Thoracic aorta (tissue), 2 donors: ENCODE measurements at regions not wholly inside any gene's neighbourhood (a gene's known extent, or its start where the extent isn't known, plus 50 kb on each side); places are given as distances from the start of the nearest gene placed in this dataset.

Experiments used
- ATAC-seq: fragments of 150-250 bp; one replicate; pipeline ENCODE4 v1.8.0; 2017; ENCODE audit warnings: low read depth; ENCODE audit not compliant: insufficient number of reproducible peaks, low FRiP score
- DNase-seq: peaks from one replicate; pipeline ENCODE4 v3.0.0-alpha.2; 2020; ENCODE audit warnings: low spot score
- H3K27ac ChIP-seq, 2 donors: fragments of 200-600 bp; sonication (generic); 1 replicate in 1 of 2; 2 replicates in 1 of 2; pipeline ENCODE4 v1.5.1; 2016; ENCODE audit warnings: mild to moderate bottlenecking in 2 of 2, moderate library complexity in 2 of 2
- H3K27me3 ChIP-seq: fragments of 200-600 bp; sonication (generic); replicated peaks from 2 replicates; pipeline ENCODE4 v1.6.0; 2016; ENCODE audit warnings: mild to moderate bottlenecking; ENCODE audit not compliant: insufficient read depth
- H3K36me3 ChIP-seq: fragments of 200-600 bp; sonication (generic); one replicate; pipeline ENCODE4 v1.5.1; 2016
- H3K4me1 ChIP-seq, 2 donors: fragments of 200-600 bp; sonication (generic); 1 replicate in 1 of 2; 2 replicates in 1 of 2; pipeline versions ENCODE4 v1.5.1 to v1.6.0; 2016; ENCODE audit warnings: low read depth in 2 of 2, mild to moderate bottlenecking in 1 of 2; ENCODE audit not compliant: control insufficient read depth in 1 of 2
- H3K4me3 ChIP-seq: fragments of 200-600 bp; sonication (generic); 2 replicates; pipeline ENCODE4 v1.5.1; 2016; ENCODE audit warnings: mild to moderate bottlenecking
- H3K9me3 ChIP-seq: fragments of 200-600 bp; sonication (generic); 2 replicates; pipeline ENCODE4 v1.5.1; 2016
- CTCF ChIP-seq: fragments of 200-600 bp; sonication (generic); IDR thresholded peaks from one replicate; pipeline ENCODE4 v1.5.1; 2019; ENCODE audit warnings: antibody characterized with exemption

- TF ChIP-seq CTCF, result no peak
- H3K36me3 ChIP-seq, result no peaks in the 10 kb centered on the region
- no peak for DNase-seq
- no peak overlapping the region for H3K4me3 ChIP-seq
- no peaks in the 10 kb centered on the region for H3K4me1 ChIP-seq
- H3K27ac ChIP-seq, result no peak overlapping the region
- ATAC-seq, result no peak
- H3K9me3 ChIP-seq, result no peaks in the 10 kb centered on the region
- no peaks in the 10 kb centered on the region for H3K27me3 ChIP-seq
Measured at GRCh38 chr6:1045239-1045638, 266.7 kb upstream of the FOXQ1 start.

DNA sequence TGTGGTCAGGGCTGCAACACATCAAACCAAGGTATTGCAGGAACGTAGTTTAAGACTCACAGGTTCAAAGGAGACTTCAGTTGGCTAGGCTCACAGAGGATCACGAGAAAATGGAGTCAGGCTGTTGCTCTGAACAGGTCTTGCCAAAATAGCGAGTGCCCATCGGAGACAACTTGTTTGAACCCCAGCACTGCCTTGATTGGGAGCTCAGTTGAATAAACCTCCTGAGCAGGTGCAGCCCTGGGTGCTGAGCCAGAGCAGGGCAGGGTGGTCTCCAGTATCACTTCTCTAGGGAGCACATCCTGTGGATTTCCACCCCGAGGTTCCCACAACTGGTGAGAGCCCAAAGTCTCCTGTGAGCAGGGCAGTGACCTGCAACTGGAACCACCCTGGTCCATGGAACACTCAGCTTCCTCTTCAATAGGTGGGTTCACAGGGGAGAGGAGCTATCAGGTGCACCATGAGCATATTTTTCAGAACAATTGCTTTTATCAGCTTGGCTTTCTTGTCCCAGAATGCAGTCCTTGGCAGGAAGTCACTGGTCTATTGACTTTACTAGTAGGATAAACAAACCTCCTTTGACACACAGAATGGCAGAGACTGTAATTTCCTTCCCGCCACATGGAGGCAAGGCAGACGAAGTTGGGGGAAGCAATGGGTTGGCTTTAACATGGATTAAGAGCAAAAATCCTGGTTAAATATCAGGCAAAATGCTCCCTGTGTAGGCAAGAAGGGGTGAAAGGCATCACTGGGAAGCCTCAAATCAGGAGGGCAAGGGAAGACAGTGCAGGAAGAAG is 267.7 kb upstream of the FOXQ1 start:
- no peak for TF ChIP-seq CTCF
- Histone ChIP-seq H3K27me3 (no peaks in the 10 kb centered on the region), H3K4me1 (no peaks in the 10 kb centered on the region), H3K36me3 (no peaks in the 10 kb centered on the region), H3K4me3 (no peak overlapping the region), H3K27ac (no peak overlapping the region), H3K9me3 (no peaks in the 10 kb centered on the region)
- DNase-seq (no peak), ATAC-seq (no peak)

DNA sequence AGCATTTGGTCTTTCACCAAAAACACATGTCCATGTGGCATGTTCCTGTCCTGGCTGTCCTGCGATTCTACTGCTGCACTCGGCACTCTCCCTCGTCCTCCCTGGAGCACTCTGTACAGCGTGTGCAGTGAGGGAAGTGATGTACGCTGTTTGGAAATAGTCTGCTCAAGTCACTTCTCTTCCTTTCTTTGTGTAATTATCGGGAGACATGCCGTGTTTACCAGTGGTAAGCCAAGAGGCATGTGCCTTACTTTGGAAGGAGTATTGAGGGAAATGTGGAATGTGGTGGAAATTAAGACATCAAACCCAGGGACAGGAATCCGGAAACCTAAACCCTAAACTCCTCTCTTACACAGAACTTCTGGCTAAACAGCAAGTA is 268.5 kb upstream of the FOXQ1 start:
- DNase-seq (no peak), ATAC-seq (no peak)
- H3K27ac ChIP-seq, result no peak overlapping the region
- H3K27me3 ChIP-seq, result no peaks in the 10 kb centered on the region
- no peaks in the 10 kb centered on the region for H3K9me3 ChIP-seq
- no peaks in the 10 kb centered on the region for H3K4me1 ChIP-seq
- H3K4me3 ChIP-seq, result no peak overlapping the region
- no peaks in the 10 kb centered on the region for H3K36me3 ChIP-seq
- TF ChIP-seq CTCF, result no peak

DNA sequence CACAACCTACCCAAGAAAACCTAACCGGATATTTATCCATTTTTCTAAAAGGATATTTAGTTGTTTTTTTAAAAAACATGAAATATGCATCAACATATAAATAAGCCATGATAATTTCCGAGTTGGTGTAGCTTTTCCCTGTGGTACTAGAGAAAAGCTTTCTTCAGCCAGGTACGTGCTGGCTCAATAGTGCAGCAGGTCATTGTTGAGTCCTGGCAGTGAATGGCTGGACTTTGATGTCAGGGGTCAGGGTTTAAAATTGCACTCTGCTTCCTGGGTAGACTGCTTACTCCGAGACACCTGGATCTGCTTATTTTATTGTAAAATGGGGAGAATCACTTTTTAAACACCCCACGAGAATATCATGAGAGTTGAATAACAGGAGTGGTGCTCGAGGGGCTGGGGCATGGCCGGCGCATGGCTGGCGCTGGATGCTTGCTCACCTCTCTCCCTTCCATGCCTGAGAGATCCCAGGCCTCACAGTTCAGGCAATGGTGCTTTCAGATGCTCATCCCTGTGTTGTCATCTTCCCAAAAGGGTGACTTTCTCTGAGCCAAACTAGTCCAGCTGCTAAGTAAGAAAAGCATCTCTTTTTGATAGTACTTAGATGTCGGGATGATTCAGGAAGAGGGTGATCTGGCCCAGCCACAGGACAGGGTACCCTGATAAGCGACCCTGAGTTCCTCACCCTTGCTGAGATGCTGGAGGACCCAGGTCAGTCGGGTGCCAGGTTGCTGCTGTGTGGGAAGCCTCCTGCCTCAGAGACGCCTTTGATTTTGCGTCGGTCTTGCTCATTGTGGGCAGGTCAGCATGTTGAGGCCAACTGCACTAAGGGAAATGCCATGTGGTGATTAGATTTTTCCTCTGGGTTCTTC is 269.1 kb upstream of the FOXQ1 start:
- H3K36me3 ChIP-seq, result no peaks in the 10 kb centered on the region
- H3K27ac ChIP-seq, result no peak overlapping the region
- ATAC-seq, result no peak
- H3K9me3 ChIP-seq, result no peaks in the 10 kb centered on the region
- no peaks in the 10 kb centered on the region for H3K27me3 ChIP-seq
- no peak overlapping the region for H3K4me3 ChIP-seq
- DNase-seq, result no peak
- no peak for TF ChIP-seq CTCF
- H3K4me1 ChIP-seq, result no peaks in the 10 kb centered on the region

DNA sequence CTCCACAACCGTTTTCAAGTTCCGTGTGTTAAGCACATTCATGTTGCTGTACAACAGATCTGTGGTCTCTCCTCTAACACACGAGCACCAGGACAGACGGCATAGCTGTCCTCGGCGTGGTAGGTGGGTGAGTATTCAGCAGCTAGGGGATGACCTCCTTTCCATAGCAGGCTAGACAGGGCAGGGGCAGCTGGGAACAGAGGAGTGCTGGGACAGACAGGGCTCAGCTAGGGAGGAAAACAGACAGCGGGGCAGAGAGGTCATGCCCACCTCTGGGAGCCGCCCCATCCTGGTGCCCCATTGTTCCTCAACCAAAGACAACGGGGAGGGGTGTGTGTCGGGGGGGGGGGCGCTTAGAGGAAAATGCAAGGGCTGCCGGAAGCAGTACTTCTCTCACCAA is 271.5 kb upstream of the FOXQ1 start:
- Histone ChIP-seq H3K4me1 (no peaks in the 10 kb centered on the region), H3K27me3 (no peaks in the 10 kb centered on the region), H3K9me3 (no peaks in the 10 kb centered on the region), H3K36me3 (no peaks in the 10 kb centered on the region), H3K27ac (no peak overlapping the region), H3K4me3 (no peak overlapping the region)
- DNase-seq (no peak), ATAC-seq (no peak)
- no peak for TF ChIP-seq CTCF
